IMR-90 (cell line): ENCODE measurements at regions not wholly inside any gene's neighbourhood (a gene's known extent, or its start where the extent isn't known, plus 50 kb on each side); places are given as distances from the start of the nearest gene placed in this dataset.
"Not testable (repeated sequence)": the region's sequence is repeated elsewhere in the genome, so short reads cannot be mapped to it uniquely, and the experiment has no call there.

Source experiments
- ATAC-seq: fragments of 200-7000 bp; cut with Tn5 transposase; 2 replicates; pipeline ENCODE4 v1.9.1; 2020; ENCODE audit warnings: low read depth, mild to moderate bottlenecking, moderate library complexity
- BruUV-seq: library from RNA; stranded (reverse); fragments of 400-500 nt; replicated peaks from 2 replicates; lab custom pipeline; 2021; lab: Mats Ljungman, UMichigan
- CTCF ChIA-PET: fragments of 300-600 bp; formaldehyde crosslinking; extraction: SDS; loops from one replicate; lab custom pipeline; 2021; ENCODE audit warnings: antibody characterized with exemption; lab: Yijun Ruan, JAX
- POLR2A ChIA-PET: fragments of 300-600 bp; sonication (Branson Sonifier 250); formaldehyde crosslinking; loops from one replicate; lab custom pipeline; 2022; ENCODE audit warnings: antibody characterized with exemption; ENCODE audit not compliant: unreplicated experiment; lab: Charles Lee
- DNase-seq: peaks from one replicate; pipeline ENCODE4 v3.0.0; 2013
- H2AFZ ChIP-seq: replicated peaks from 2 replicates; pipeline ENCODE3; 2013; ENCODE audit warnings: low read length, mild to moderate bottlenecking; ENCODE audit not compliant: poor library complexity
- H2AK5ac ChIP-seq: 2 replicates; pipeline ENCODE4 v1.6.1; 2013; ENCODE audit warnings: low read depth, low read length, inconsistent platforms
- H2AK9ac ChIP-seq: replicated peaks from 2 replicates; pipeline ENCODE3; 2013; ENCODE audit warnings: mild to moderate bottlenecking, low read depth, low read length, moderate library complexity; ENCODE audit not compliant: poor library complexity
- H2BK120ac ChIP-seq: 2 replicates; pipeline ENCODE4 v1.6.1; 2013; ENCODE audit warnings: low read depth, low read length, inconsistent platforms
- H2BK15ac ChIP-seq: 3 replicates; pipeline ENCODE4 v1.6.1; 2013; ENCODE audit warnings: low read depth, low read length, inconsistent platforms
- H2BK20ac ChIP-seq: 2 replicates; pipeline ENCODE4 v1.6.1; 2013; ENCODE audit warnings: low read depth, mild to moderate bottlenecking, inconsistent platforms, low read length, moderate library complexity
- H2BK5ac ChIP-seq: 2 replicates; pipeline ENCODE4 v1.6.1; 2013; ENCODE audit warnings: mild to moderate bottlenecking, low read depth, low read length, inconsistent platforms; ENCODE audit not compliant: poor library complexity, severe bottlenecking
- H3K14ac ChIP-seq: replicated peaks from 2 replicates; pipeline ENCODE4 v1.6.1; 2013; ENCODE audit warnings: low read depth, low read length, inconsistent platforms
- H3K18ac ChIP-seq: 2 replicates; pipeline ENCODE4 v1.6.1; 2013; ENCODE audit warnings: low read depth, low read length, control low read depth
- H3K23ac ChIP-seq: 2 replicates; pipeline ENCODE4 v1.6.1; 2013; ENCODE audit warnings: low read depth, low read length, inconsistent platforms
- H3K27ac ChIP-seq: 2 replicates; pipeline ENCODE4 v1.5.1; 2013; ENCODE audit warnings: mild to moderate bottlenecking, control low read depth, low read length; ENCODE audit not compliant: insufficient read depth
- H3K27me3 ChIP-seq: 2 replicates; pipeline ENCODE4 v1.6.1; 2013; ENCODE audit warnings: low read length; ENCODE audit not compliant: control insufficient read depth, insufficient read depth
- H3K36me3 ChIP-seq: 2 replicates; pipeline ENCODE4 v1.6.1; 2013; ENCODE audit warnings: low read length, mixed read lengths; ENCODE audit not compliant: control insufficient read depth, insufficient read depth
- H3K4ac ChIP-seq: 2 replicates; pipeline ENCODE4 v1.6.1; 2013; ENCODE audit warnings: low read depth, low read length, inconsistent platforms
- H3K4me1 ChIP-seq: 2 replicates; pipeline ENCODE4 v1.6.1; 2013; ENCODE audit warnings: low read length, mixed read lengths; ENCODE audit not compliant: control insufficient read depth, insufficient read depth
- H3K4me2 ChIP-seq: 2 replicates; pipeline ENCODE4 v1.6.1; 2013; ENCODE audit warnings: low read depth, mild to moderate bottlenecking, control low read depth, low read length, moderate library complexity
- H3K4me3 ChIP-seq: 2 replicates; pipeline ENCODE4 v1.5.1; 2013; ENCODE audit warnings: low read depth, mild to moderate bottlenecking, control low read depth, low read length, moderate library complexity; ENCODE audit not compliant: insufficient read depth
- H3K56ac ChIP-seq: 2 replicates; pipeline ENCODE4 v1.6.1; 2013; ENCODE audit warnings: low read length, inconsistent platforms; ENCODE audit not compliant: insufficient read depth; ENCODE audit errors: extremely low read depth
- H3K79me1 ChIP-seq, 2 experiments: 2 replicates each; pipeline ENCODE4 v1.6.1; 2013; ENCODE audit warnings: low read length in 2 of 2, inconsistent platforms in 1 of 2, low read depth in 1 of 2
- H3K9ac ChIP-seq: 2 replicates; pipeline ENCODE4 v1.6.1; 2013; ENCODE audit warnings: low read depth, low read length, control low read depth
- H3K9me1 ChIP-seq: 2 replicates; pipeline ENCODE4 v1.6.1; 2013; ENCODE audit warnings: low read length, inconsistent platforms; ENCODE audit not compliant: insufficient read depth
- H3K9me3 ChIP-seq: 2 replicates; pipeline ENCODE4 v1.6.1; 2013; ENCODE audit warnings: low read length; ENCODE audit not compliant: control insufficient read depth, insufficient read depth
- H4K20me1 ChIP-seq: 2 replicates; pipeline ENCODE4 v1.6.1; 2013; ENCODE audit warnings: low read length, inconsistent platforms; ENCODE audit not compliant: insufficient read depth
- H4K5ac ChIP-seq: 2 replicates; pipeline ENCODE4 v1.6.1; 2013; ENCODE audit warnings: mild to moderate bottlenecking, low read depth, low read length, control low read depth
- H4K8ac ChIP-seq, 2 experiments: 2 replicates each; pipeline ENCODE4 v1.6.1; 2013; ENCODE audit warnings: low read depth in 2 of 2, low read length in 2 of 2, control low read depth in 1 of 2, inconsistent platforms in 1 of 2
- H4K91ac ChIP-seq: 2 replicates; pipeline ENCODE4 v1.6.1; 2013; ENCODE audit warnings: low read depth, low read length, inconsistent platforms; ENCODE audit not compliant: insufficient read depth
- WGBS, 2 experiments: methylation state at CpG; one replicate each; pipeline versions ENCODE4 v1.1.5 to v1.1.7; 2013; ENCODE audit warnings: missing lambda C conversion rate in 2 of 2; ENCODE audit not compliant: insufficient read length in 1 of 2; ENCODE audit errors: extremely low coverage in 2 of 2; 5-methylcytosine and 5-hydroxymethylcytosine counted together
- dilution Hi-C: fragments of 300-500 bp; cut with HindIII; formaldehyde crosslinking; loops from one replicate; pipeline ENCODE4 v1.14.3; 2018; ENCODE audit warnings: low sequenced_read_pairs; ENCODE audit not compliant: unreplicated experiment
- in situ Hi-C: fragments of 300-500 bp; cut with MboI; formaldehyde crosslinking; loops from 3 replicates; pipeline ENCODE4 v1.14.3; 2019; ENCODE audit warnings: low sequenced_read_pairs, inconsistent platforms, mixed read lengths
- intact Hi-C: fragments of 100-400 bp; cut with micrococcal nuclease; formaldehyde crosslinking; loops from 2 replicates; pipeline ENCODE4 v1.10.0; 2022

- H3K9me1 ChIP-seq, ATAC-seq, CTCF ChIA-PET, H3K27me3 ChIP-seq, H4K5ac ChIP-seq, H3K18ac ChIP-seq, H3K4me1 ChIP-seq, dilution Hi-C loops, H4K8ac ChIP-seq, H3K4me3 ChIP-seq, H2AFZ ChIP-seq, DNase-seq, H4K91ac ChIP-seq, H3K27ac ChIP-seq, H3K79me1 ChIP-seq, H3K56ac ChIP-seq, H2BK5ac ChIP-seq, H3K9ac ChIP-seq, H3K4me2 ChIP-seq, H4K20me1 ChIP-seq, in situ Hi-C loops, H3K9me3 ChIP-seq, H3K23ac ChIP-seq, H2BK20ac ChIP-seq, BruUV-seq, POLR2A ChIA-PET, H3K36me3 ChIP-seq, intact Hi-C loops: not testable (repeated sequence)
- 98% methylated on average over 12 of the region's 20 CpGs; no CpG with 5 or more reads in 1 of the 2 experiments for WGBS, 2 experiments
- H2BK15ac ChIP-seq = peak overlapping the region; percentile 64; the same call in 1 of the 3 replicates
- H2BK120ac ChIP-seq = peak overlapping the region; percentile 37
- 0 out of 2 replicates have a peak overlapping the region, but pooled peaks have one; percentile 22 for H3K4ac ChIP-seq
- peak overlapping the region; percentile 31 for H2AK9ac ChIP-seq
- H3K14ac ChIP-seq = 0 out of 2 replicates have a peak overlapping the region, but pooled peaks have one; percentile 15
- peak overlapping the region; percentile 43; the same call in 1 of the 2 replicates for H2AK5ac ChIP-seq
These were observed 159.7 kb downstream of the ZFP36L2 start for GRCh38 chr2:43066541-43067253.
